ENCODE measurements at regions not wholly inside any gene's neighbourhood (a gene's known extent, or its start where the extent isn't known, plus 50 kb on each side); places are given as distances from the start of the nearest gene placed in this dataset.
"Not testable (repeated sequence)": the region's sequence is repeated elsewhere in the genome, so short reads cannot be mapped to it uniquely, and the experiment has no call there.

DNA sequence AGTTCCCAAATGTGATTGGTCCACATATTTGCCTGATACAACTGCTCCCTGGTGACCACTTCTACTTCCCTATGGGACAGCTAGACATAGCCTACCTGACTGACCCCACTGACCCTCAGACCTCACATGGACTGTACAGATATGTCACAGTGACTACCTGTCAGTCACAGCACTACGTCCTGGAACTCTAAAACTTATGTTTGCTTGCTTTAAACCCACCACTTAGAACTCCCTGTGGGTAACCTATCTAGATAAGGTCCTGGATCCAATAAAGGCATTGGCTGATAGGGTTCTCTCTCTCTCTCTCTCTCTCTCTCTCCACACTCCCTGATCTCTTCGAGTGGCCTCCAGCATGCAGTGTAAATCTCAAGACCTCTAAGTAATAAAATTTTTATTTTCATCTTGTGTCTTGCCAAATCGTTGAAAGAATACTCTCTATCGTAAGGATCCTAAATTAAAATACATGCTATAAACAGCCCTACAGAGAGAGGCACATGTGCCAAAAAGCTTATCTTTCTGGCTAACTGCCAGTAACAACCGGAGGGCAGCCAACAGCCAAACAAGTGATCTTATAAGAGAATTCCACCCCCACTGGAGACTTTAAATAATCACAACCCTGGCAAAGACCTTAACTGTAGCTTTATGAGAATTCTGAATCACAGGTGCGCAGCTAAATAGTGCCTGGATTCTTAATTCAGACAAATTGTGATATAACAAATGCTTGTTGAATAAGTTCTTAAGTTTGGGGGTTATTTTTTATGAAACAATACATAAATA lies 162.6 kb upstream of the LRRTM4 start:
- not testable (repeated sequence) for H3K4me1 ChIP-seq (ENCODE audit: control insufficient read depth in 3 of 3, insufficient read depth in 2 of 3, low read depth in 1 of 3, low read length in 2 of 3); H3K27me3 ChIP-seq (ENCODE audit: control insufficient read depth in 3 of 3, insufficient read depth in 3 of 3, low read length in 3 of 3); DNase-seq; H3K27ac ChIP-seq (ENCODE audit: low read depth in 1 of 3, low read length in 2 of 3); H3K9me3 ChIP-seq (ENCODE audit: control insufficient read depth in 2 of 2, insufficient read depth in 1 of 2, low read depth in 1 of 2, low read length in 1 of 2); FAIRE-seq; H3K4me3 ChIP-seq (ENCODE audit: low read depth in 1 of 3, low read length in 3 of 3); H3K36me3 ChIP-seq (ENCODE audit: control insufficient read depth in 3 of 3, insufficient read depth in 2 of 3, low read depth in 1 of 3, low read length in 3 of 3)
- 10 to 43% (median 24%) methylated on average over 6 of the region's 6 CpGs for WGBS, 3 donors

DNA sequence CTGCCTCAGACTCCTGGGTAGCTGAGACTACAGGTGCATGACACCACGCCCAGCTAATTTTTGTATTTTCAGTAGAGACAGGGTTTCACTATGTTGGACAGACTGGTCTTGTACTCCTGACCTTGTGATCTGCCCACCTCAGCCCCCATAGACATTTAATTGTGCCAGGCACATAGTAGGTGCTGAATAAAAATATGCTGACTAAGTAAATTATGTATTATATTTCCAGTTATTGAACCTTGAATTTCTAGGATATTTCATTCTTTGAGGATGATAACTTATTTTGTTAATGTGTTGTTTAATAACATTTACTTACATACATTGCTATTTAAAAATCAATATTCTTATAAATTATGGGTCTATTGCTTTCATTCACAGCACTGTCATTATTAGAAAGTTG lies 190.4 kb upstream of the LRRTM4 start:
- 83 to 85% (median 84%) methylated on average over 1 of the region's 1 CpG for WGBS, 3 donors
- no peaks in the 10 kb centered on the region for H3K27me3 ChIP-seq (ENCODE audit: control insufficient read depth in 3 of 3, insufficient read depth in 3 of 3, low read length in 3 of 3)
- FAIRE-seq (no peak), DNase-seq (no peak)
- no peaks in the 10 kb centered on the region for H3K9me3 ChIP-seq (ENCODE audit: control insufficient read depth in 2 of 2, insufficient read depth in 1 of 2, low read depth in 1 of 2, low read length in 1 of 2)
- H3K4me1 ChIP-seq (ENCODE audit: control insufficient read depth in 3 of 3, insufficient read depth in 2 of 3, low read depth in 1 of 3, low read length in 2 of 3): no peaks in the 10 kb centered on the region
- H3K27ac ChIP-seq (ENCODE audit: low read depth in 1 of 3, low read length in 2 of 3): no peak overlapping the region
- no peak overlapping the region for H3K4me3 ChIP-seq (ENCODE audit: low read depth in 1 of 3, low read length in 3 of 3)
- no peaks in the 10 kb centered on the region for H3K36me3 ChIP-seq (ENCODE audit: control insufficient read depth in 3 of 3, insufficient read depth in 2 of 3, low read depth in 1 of 3, low read length in 3 of 3)

DNA sequence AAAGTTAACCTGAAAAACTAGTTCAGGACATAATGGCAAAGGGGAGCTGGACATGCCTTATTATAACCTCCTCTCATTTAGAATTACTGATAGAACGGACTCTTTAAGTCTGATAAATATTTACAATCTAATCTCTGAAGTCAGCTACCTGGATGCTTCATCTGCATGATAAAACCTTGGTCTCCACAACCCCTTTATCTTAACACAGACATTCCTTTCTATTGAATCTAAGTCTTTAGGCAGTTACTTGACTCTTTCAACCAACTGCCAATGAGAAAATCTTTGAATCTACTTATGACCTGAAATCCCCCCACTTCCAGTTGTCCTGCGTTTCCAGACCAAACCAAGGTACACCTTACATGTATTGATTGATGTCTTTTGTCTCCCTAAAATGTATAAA lies 191.2 kb upstream of the LRRTM4 start:
- FAIRE-seq: no peak
- H3K27me3 ChIP-seq (ENCODE audit: control insufficient read depth in 3 of 3, insufficient read depth in 3 of 3, low read length in 3 of 3): no peaks in the 10 kb centered on the region
- no peak overlapping the region for H3K4me3 ChIP-seq (ENCODE audit: low read depth in 1 of 3, low read length in 3 of 3)
- WGBS, 3 donors: 58 to 70% (median 66%) methylated on average over 2 of the region's 2 CpGs
- H3K27ac ChIP-seq (ENCODE audit: low read depth in 1 of 3, low read length in 2 of 3): no peak overlapping the region
- no peak for DNase-seq
- no peaks in the 10 kb centered on the region for H3K36me3 ChIP-seq (ENCODE audit: control insufficient read depth in 3 of 3, insufficient read depth in 2 of 3, low read depth in 1 of 3, low read length in 3 of 3)
- H3K4me1 ChIP-seq (ENCODE audit: control insufficient read depth in 3 of 3, insufficient read depth in 2 of 3, low read depth in 1 of 3, low read length in 2 of 3): no peaks in the 10 kb centered on the region
- H3K9me3 ChIP-seq (ENCODE audit: control insufficient read depth in 2 of 2, insufficient read depth in 1 of 2, low read depth in 1 of 2, low read length in 1 of 2): no peaks in the 10 kb centered on the region

DNA sequence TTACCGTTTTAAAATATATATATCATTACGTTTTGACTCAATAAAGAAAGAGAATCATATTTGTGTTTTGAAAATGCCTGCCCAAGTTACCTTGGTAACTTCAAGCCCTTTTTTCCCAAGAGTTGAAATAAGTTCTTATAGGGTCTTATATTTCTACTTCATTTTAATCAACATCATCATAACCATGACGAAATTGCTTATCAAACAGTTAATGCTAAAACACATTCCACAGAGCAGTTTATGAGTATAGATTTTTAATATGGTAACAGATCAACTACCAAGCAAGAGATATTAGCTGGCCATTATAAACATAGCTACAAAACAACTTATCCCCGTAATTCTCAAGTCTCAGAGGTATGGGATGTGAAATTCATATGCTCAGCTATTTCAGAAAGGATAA lies 197.9 kb upstream of the LRRTM4 start:
- FAIRE-seq: no peak
- Histone ChIP-seq H3K4me1 (ENCODE audit: control insufficient read depth in 3 of 3, insufficient read depth in 2 of 3, low read depth in 1 of 3, low read length in 2 of 3) (no peaks in the 10 kb centered on the region), H3K9me3 (ENCODE audit: control insufficient read depth in 2 of 2, insufficient read depth in 1 of 2, low read depth in 1 of 2, low read length in 1 of 2) (no peaks in the 10 kb centered on the region), H3K36me3 (ENCODE audit: control insufficient read depth in 3 of 3, insufficient read depth in 2 of 3, low read depth in 1 of 3, low read length in 3 of 3) (no peaks in the 10 kb centered on the region), H3K27ac (ENCODE audit: low read depth in 1 of 3, low read length in 2 of 3) (no peak overlapping the region), H3K27me3 (ENCODE audit: control insufficient read depth in 3 of 3, insufficient read depth in 3 of 3, low read length in 3 of 3) (no peaks in the 10 kb centered on the region), H3K4me3 (ENCODE audit: low read depth in 1 of 3, low read length in 3 of 3) (no peak overlapping the region)
- WGBS, 3 donors: 73 to 87% (median 85%) methylated on average over 4 of the region's 4 CpGs
- DNase-seq: no peak

DNA sequence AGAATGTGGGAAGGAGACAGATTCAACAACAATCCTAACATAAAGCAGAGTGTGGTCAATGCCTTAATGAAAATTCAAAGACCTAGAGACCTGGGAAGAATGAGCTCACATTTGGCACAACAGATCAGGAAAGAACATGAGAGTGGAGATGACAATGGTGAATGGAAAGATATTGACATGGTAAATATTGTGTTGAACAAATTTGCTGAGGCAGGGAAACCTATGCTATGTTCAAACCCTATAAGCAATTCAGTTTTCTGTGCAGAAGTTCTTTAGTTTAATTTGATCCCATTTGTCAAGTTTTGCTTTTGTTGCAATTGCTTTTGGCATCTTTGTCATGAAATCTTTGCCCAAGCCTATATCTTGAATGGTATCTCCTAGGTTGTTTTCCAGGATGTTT lies 199.4 kb upstream of the LRRTM4 start:
- H3K27me3 ChIP-seq (ENCODE audit: control insufficient read depth in 3 of 3, insufficient read depth in 3 of 3, low read length in 3 of 3): no peaks in the 10 kb centered on the region
- H3K27ac ChIP-seq (ENCODE audit: low read depth in 1 of 3, low read length in 2 of 3): no peak overlapping the region
- H3K4me3 ChIP-seq (ENCODE audit: low read depth in 1 of 3, low read length in 3 of 3): no peak overlapping the region
- H3K36me3 ChIP-seq (ENCODE audit: control insufficient read depth in 3 of 3, insufficient read depth in 2 of 3, low read depth in 1 of 3, low read length in 3 of 3): no peaks in the 10 kb centered on the region
- H3K4me1 ChIP-seq (ENCODE audit: control insufficient read depth in 3 of 3, insufficient read depth in 2 of 3, low read depth in 1 of 3, low read length in 2 of 3): no peaks in the 10 kb centered on the region
- H3K9me3 ChIP-seq (ENCODE audit: control insufficient read depth in 2 of 2, insufficient read depth in 1 of 2, low read depth in 1 of 2, low read length in 1 of 2): no peaks in the 10 kb centered on the region
- DNase-seq (no peak), FAIRE-seq (no peak)

DNA sequence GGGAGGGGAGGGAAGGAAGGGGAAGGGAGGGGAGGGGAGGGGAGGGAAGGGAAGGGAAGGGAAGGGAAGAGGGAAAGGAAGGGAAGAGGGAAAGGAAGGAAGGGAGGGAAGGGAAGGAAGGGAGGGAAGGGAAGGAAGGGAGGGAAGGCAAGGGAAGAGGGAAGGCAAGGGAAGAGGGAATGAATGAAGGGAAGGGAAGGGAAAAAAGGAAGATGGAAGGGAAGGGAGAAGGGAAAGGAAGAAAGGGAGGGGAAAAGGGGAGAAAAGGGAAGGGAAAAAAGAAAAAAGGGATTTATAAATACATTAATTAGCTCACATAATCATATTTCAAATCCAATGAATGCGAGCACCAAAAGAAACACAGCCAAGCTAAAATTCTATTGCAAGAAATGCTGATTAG lies 202.9 kb upstream of the LRRTM4 start:
- Histone ChIP-seq H3K36me3 (ENCODE audit: control insufficient read depth in 3 of 3, insufficient read depth in 2 of 3, low read depth in 1 of 3, low read length in 3 of 3) (no peaks in the 10 kb centered on the region), H3K27ac (ENCODE audit: low read depth in 1 of 3, low read length in 2 of 3) (no peak overlapping the region), H3K4me1 (ENCODE audit: control insufficient read depth in 3 of 3, insufficient read depth in 2 of 3, low read depth in 1 of 3, low read length in 2 of 3) (no peaks in the 10 kb centered on the region), H3K27me3 (ENCODE audit: control insufficient read depth in 3 of 3, insufficient read depth in 3 of 3, low read length in 3 of 3) (no peaks in the 10 kb centered on the region), H3K4me3 (ENCODE audit: low read depth in 1 of 3, low read length in 3 of 3) (no peak overlapping the region), H3K9me3 (ENCODE audit: control insufficient read depth in 2 of 2, insufficient read depth in 1 of 2, low read depth in 1 of 2, low read length in 1 of 2) (no peaks in the 10 kb centered on the region)
- WGBS, 3 donors: 39 to 84% (median 57%) methylated on average over 1 of the region's 1 CpG
- DNase-seq (no peak), FAIRE-seq (no peak)

GRCh38 chr2:77734662-77735340 lies 212.6 kb upstream of the LRRTM4 start:
- 95 to 97% (median 96%) methylated on average over 24 to 39 of the region's 39 CpGs for WGBS, 3 donors
- H3K27me3 ChIP-seq (ENCODE audit: control insufficient read depth in 3 of 3, insufficient read depth in 3 of 3, low read length in 3 of 3); H3K4me3 ChIP-seq (ENCODE audit: low read depth in 1 of 3, low read length in 3 of 3); H3K27ac ChIP-seq (ENCODE audit: low read depth in 1 of 3, low read length in 2 of 3); FAIRE-seq; H3K36me3 ChIP-seq (ENCODE audit: control insufficient read depth in 3 of 3, insufficient read depth in 2 of 3, low read depth in 1 of 3, low read length in 3 of 3); H3K4me1 ChIP-seq (ENCODE audit: control insufficient read depth in 3 of 3, insufficient read depth in 2 of 3, low read depth in 1 of 3, low read length in 2 of 3); DNase-seq; H3K9me3 ChIP-seq (ENCODE audit: control insufficient read depth in 2 of 2, insufficient read depth in 1 of 2, low read depth in 1 of 2, low read length in 1 of 2): not testable (repeated sequence)

GRCh38 chr2:77737236-77737635 lies 215.1 kb upstream of the LRRTM4 start:
- DNase-seq (no peak), FAIRE-seq (no peak)
- no peak overlapping the region for H3K27ac ChIP-seq (ENCODE audit: low read depth in 1 of 3, low read length in 2 of 3)
- no peaks in the 10 kb centered on the region for H3K4me1 ChIP-seq (ENCODE audit: control insufficient read depth in 3 of 3, insufficient read depth in 2 of 3, low read depth in 1 of 3, low read length in 2 of 3)
- H3K36me3 ChIP-seq (ENCODE audit: control insufficient read depth in 3 of 3, insufficient read depth in 2 of 3, low read depth in 1 of 3, low read length in 3 of 3): no peaks in the 10 kb centered on the region
- no peaks in the 10 kb centered on the region for H3K9me3 ChIP-seq (ENCODE audit: control insufficient read depth in 2 of 2, insufficient read depth in 1 of 2, low read depth in 1 of 2, low read length in 1 of 2)
- H3K4me3 ChIP-seq (ENCODE audit: low read depth in 1 of 3, low read length in 3 of 3): no peak overlapping the region
- H3K27me3 ChIP-seq (ENCODE audit: control insufficient read depth in 3 of 3, insufficient read depth in 3 of 3, low read length in 3 of 3): no peaks in the 10 kb centered on the region
- 64 to 84% (median 66%) methylated on average over 3 of the region's 3 CpGs for WGBS, 3 donors

GRCh38 chr2:77746780-77747179 lies 224.6 kb upstream of the LRRTM4 start:
- Histone ChIP-seq H3K27ac (ENCODE audit: low read depth in 1 of 3, low read length in 2 of 3) (no peak overlapping the region), H3K36me3 (ENCODE audit: control insufficient read depth in 3 of 3, insufficient read depth in 2 of 3, low read depth in 1 of 3, low read length in 3 of 3) (no peaks in the 10 kb centered on the region), H3K4me1 (ENCODE audit: control insufficient read depth in 3 of 3, insufficient read depth in 2 of 3, low read depth in 1 of 3, low read length in 2 of 3) (no peaks in the 10 kb centered on the region), H3K4me3 (ENCODE audit: low read depth in 1 of 3, low read length in 3 of 3) (no peak overlapping the region), H3K27me3 (ENCODE audit: control insufficient read depth in 3 of 3, insufficient read depth in 3 of 3, low read length in 3 of 3) (no peaks in the 10 kb centered on the region), H3K9me3 (ENCODE audit: control insufficient read depth in 2 of 2, insufficient read depth in 1 of 2, low read depth in 1 of 2, low read length in 1 of 2) (no peaks in the 10 kb centered on the region)
- DNase-seq (no peak), FAIRE-seq (no peak)
- 44 to 46% (median 45%) methylated on average over 2 of the region's 2 CpGs for WGBS, 3 donors

All from small intestine (tissue), 7 donors.